HepG2 (cell line): ENCODE measurements at regions not wholly inside any gene's neighbourhood (a gene's known extent, or its start where the extent isn't known, plus 50 kb on each side); places are given as distances from the start of the nearest gene placed in this dataset.

Experiments used
- CBX2 ChIP-seq, 2 experiments: fragments of 200-600 bp in 1 of 2; sonication (generic); formaldehyde crosslinking in 1 of 2; IDR thresholded peaks; 2 replicates each; pipeline versions ENCODE4 v1.7.0 to v1.8.1; 2018 to 2022; ENCODE audit warnings: low read depth in 2 of 2, low read length in 1 of 2, mild to moderate bottlenecking in 1 of 2, missing genetic modification reagents in 1 of 2
- KDM5B ChIP-seq: sonication (generic); formaldehyde crosslinking; IDR thresholded peaks from 2 replicates; pipeline ENCODE4 v1.4.0; 2020; ENCODE audit warnings: missing genetic modification reagents, mild to moderate bottlenecking, borderline replicate concordance
- KIAA2018 ChIP-seq: sonication (generic); formaldehyde crosslinking; IDR thresholded peaks from 2 replicates; pipeline ENCODE4 v1.5.0; 2020; ENCODE audit warnings: mild to moderate bottlenecking, missing genetic modification reagents, borderline replicate concordance
- TFE3 ChIP-seq: IDR thresholded peaks from 2 replicates; pipeline ENCODE4 v1.6.1; 2016
- TF ChIP-seq, protein P1 (sequence below): sonication (generic); formaldehyde crosslinking; IDR thresholded peaks from 2 replicates; pipeline ENCODE4 v1.4.0; 2020; ENCODE audit warnings: missing genetic modification reagents
- TF ChIP-seq, protein P2 (sequence below): sonication (generic); formaldehyde crosslinking; IDR thresholded peaks from 2 replicates; pipeline ENCODE4 v1.9.0; 2021; ENCODE audit warnings: missing genetic modification reagents, borderline replicate concordance

DNA sequence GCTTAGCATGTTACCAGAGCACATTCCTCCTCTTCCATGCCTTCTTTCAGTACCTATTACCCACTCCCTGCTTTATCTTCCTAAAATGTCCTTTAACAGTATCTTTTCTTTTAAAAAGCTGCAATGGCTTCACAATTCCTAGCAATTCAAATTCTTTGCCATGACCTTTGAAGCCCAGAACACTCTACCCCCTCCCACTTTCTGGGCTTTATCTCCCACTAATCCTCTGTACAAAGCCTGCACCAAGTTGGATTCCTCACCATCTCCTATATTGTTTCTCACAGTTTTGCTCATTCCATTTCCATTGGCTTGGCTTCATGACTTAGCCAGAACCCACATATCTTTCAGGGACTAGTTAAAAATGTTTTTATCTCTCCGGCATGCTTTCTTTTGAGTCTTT, 80.9 kb downstream of the FAM76B start (continued):
- TF ChIP-seq, protein P1, sequence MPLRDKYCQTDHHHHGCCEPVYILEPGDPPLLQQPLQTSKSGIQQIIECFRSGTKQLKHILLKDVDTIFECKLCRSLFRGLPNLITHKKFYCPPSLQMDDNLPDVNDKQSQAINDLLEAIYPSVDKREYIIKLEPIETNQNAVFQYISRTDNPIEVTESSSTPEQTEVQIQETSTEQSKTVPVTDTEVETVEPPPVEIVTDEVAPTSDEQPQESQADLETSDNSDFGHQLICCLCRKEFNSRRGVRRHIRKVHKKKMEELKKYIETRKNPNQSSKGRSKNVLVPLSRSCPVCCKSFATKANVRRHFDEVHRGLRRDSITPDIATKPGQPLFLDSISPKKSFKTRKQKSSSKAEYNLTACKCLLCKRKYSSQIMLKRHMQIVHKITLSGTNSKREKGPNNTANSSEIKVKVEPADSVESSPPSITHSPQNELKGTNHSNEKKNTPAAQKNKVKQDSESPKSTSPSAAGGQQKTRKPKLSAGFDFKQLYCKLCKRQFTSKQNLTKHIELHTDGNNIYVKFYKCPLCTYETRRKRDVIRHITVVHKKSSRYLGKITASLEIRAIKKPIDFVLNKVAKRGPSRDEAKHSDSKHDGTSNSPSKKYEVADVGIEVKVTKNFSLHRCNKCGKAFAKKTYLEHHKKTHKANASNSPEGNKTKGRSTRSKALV (CRISPR knock-in tag) = no peak
- TF ChIP-seq KDM5B (CRISPR knock-in tag) = no peak
- no peak for TF ChIP-seq TFE3 (CRISPR knock-in tag)
- TF ChIP-seq, protein P2, sequence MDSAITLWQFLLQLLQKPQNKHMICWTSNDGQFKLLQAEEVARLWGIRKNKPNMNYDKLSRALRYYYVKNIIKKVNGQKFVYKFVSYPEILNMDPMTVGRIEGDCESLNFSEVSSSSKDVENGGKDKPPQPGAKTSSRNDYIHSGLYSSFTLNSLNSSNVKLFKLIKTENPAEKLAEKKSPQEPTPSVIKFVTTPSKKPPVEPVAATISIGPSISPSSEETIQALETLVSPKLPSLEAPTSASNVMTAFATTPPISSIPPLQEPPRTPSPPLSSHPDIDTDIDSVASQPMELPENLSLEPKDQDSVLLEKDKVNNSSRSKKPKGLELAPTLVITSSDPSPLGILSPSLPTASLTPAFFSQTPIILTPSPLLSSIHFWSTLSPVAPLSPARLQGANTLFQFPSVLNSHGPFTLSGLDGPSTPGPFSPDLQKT (CRISPR knock-in tag) = no peak
- TF ChIP-seq CBX2 (IDR thresholded peaks at IDR 0.05; ENCODE audit: low read depth, low read length) = no peak
- TF ChIP-seq CBX2 (CRISPR knock-in tag; IDR thresholded peaks at IDR 0.05; ENCODE audit: low read depth) = no peak
- no peak for TF ChIP-seq KIAA2018 (CRISPR knock-in tag)
